GM23338 (cell line): ENCODE measurements at regions not wholly inside any gene's neighbourhood (a gene's known extent, or its start where the extent isn't known, plus 50 kb on each side); places are given as distances from the start of the nearest gene placed in this dataset.

Experiments
- ATAC-seq: fragments of 200-7000 bp; cut with Tn5 transposase; 3 replicates; pipeline ENCODE4 v1.9.1; 2020
- DNase-seq: peaks from one replicate; pipeline ENCODE4 v3.0.0-alpha.2; 2015; ENCODE audit warnings: low spot score
- H2AFZ ChIP-seq: fragments of 200-600 bp; sonication (generic); 2 replicates; pipeline ENCODE4 v1.8.0; 2016; ENCODE audit warnings: antibody characterized with exemption, mild to moderate bottlenecking, moderate library complexity
- H3F3A ChIP-seq: fragments of 200-600 bp; sonication (generic); replicated peaks from 2 replicates; pipeline ENCODE4 v1.8.0; 2017; ENCODE audit warnings: antibody characterized with exemption, mixed run types, low read depth
- H3K27ac ChIP-seq: fragments of 200-600 bp; sonication (generic); 2 replicates; pipeline ENCODE4 v1.6.1; 2016; ENCODE audit warnings: low read depth
- H3K27me3 ChIP-seq: fragments of 200-600 bp; sonication (generic); 2 replicates; pipeline ENCODE4 v1.8.0; 2016; ENCODE audit warnings: mild to moderate bottlenecking, mixed run types, moderate library complexity; ENCODE audit not compliant: insufficient read depth
- H3K36me3 ChIP-seq: fragments of 200-600 bp; sonication (generic); 2 replicates; pipeline ENCODE4 v1.8.0; 2016; ENCODE audit warnings: mild to moderate bottlenecking; ENCODE audit not compliant: insufficient read depth
- H3K4me1 ChIP-seq: fragments of 200-600 bp; sonication (generic); 2 replicates; pipeline ENCODE4 v1.8.0; 2016; ENCODE audit warnings: mild to moderate bottlenecking, moderate library complexity; ENCODE audit not compliant: insufficient read depth
- H3K4me2 ChIP-seq: fragments of 200-600 bp; sonication (generic); 2 replicates; pipeline ENCODE4 v1.7.1; 2017; ENCODE audit warnings: mixed run types
- H3K4me3 ChIP-seq: fragments of 200-600 bp; sonication (generic); 2 replicates; pipeline ENCODE4 v1.6.1; 2016; ENCODE audit warnings: mixed run types
- H3K79me2 ChIP-seq: fragments of 200-600 bp; sonication (generic); replicated peaks from 2 replicates; pipeline ENCODE4 v1.8.0; 2017; ENCODE audit warnings: mild to moderate bottlenecking; ENCODE audit not compliant: insufficient read depth
- H3K9me2 ChIP-seq: fragments of 200-600 bp; sonication (generic); 2 replicates; pipeline ENCODE4 v1.8.0; 2017; ENCODE audit not compliant: insufficient read depth
- H4K20me1 ChIP-seq: fragments of 200-600 bp; sonication (generic); replicated peaks from 2 replicates; pipeline ENCODE4 v1.8.0; 2017; ENCODE audit warnings: mild to moderate bottlenecking; ENCODE audit not compliant: insufficient read depth
- H3K27ac Mint-ChIP-seq: 2 replicates; pipeline ENCODE4 v1.8.0; 2020; ENCODE audit warnings: inconsistent platforms, mild to moderate bottlenecking, moderate library complexity, mixed read lengths
- H3K27me3 Mint-ChIP-seq: 3 replicates; pipeline ENCODE4 v1.8.0; 2022; ENCODE audit warnings: low read depth, mild to moderate bottlenecking, moderate library complexity, mixed read lengths, inconsistent platforms; ENCODE audit not compliant: insufficient read depth, poor library complexity
- H3K36me3 Mint-ChIP-seq: 3 replicates; pipeline ENCODE4 v1.8.0; 2021; ENCODE audit warnings: low read depth, mild to moderate bottlenecking, inconsistent platforms, moderate library complexity, mixed read lengths
- H3K4me1 Mint-ChIP-seq: 3 replicates; pipeline ENCODE4 v1.8.0; 2020; ENCODE audit warnings: mild to moderate bottlenecking, inconsistent platforms, mixed read lengths
- H3K4me3 Mint-ChIP-seq: 3 replicates; pipeline ENCODE4 v1.8.0; 2021; ENCODE audit warnings: moderate library complexity, mild to moderate bottlenecking, inconsistent platforms, mixed read lengths
- H3K9me3 Mint-ChIP-seq: 3 replicates; pipeline ENCODE4 v1.8.0; 2020; ENCODE audit warnings: moderate library complexity, mild to moderate bottlenecking, inconsistent platforms, mixed read lengths
- CREB1 ChIP-seq: fragments of 250-450 bp; sonication (Bioruptor Pico); IDR thresholded peaks from 2 replicates; pipeline ENCODE4 v1.5.0; 2020; ENCODE audit warnings: low read depth, mild to moderate bottlenecking, moderate library complexity
- CTCF ChIP-seq, 2 experiments: fragments of 200-600 bp in 1 of 2; sonication (generic) in 1 of 2; conservative IDR thresholded peaks; 2 replicates each; pipeline versions ENCODE4 v1.5.1 to v1.6.1; 2016 to 2017; ENCODE audit warnings: antibody characterized with exemption in 2 of 2, low read depth in 2 of 2, mild to moderate bottlenecking in 2 of 2, moderate library complexity in 1 of 2
- EZH2 ChIP-seq: fragments of 200-600 bp; sonication (generic); IDR thresholded peaks from one replicate; pipeline ENCODE4 v1.8.0; 2017; ENCODE audit warnings: antibody characterized with exemption, mild to moderate bottlenecking, low read depth; ENCODE audit not compliant: unreplicated experiment
- EZH2phosphoT487 ChIP-seq: fragments of 200-600 bp; sonication (generic); IDR thresholded peaks from one replicate; pipeline ENCODE4 v1.8.1; 2018; ENCODE audit warnings: antibody characterized with exemption; ENCODE audit not compliant: unreplicated experiment
- JUNB ChIP-seq: IDR thresholded peaks from one replicate; pipeline ENCODE4 v1.6.1; 2016; ENCODE audit warnings: antibody characterized with exemption; ENCODE audit not compliant: unreplicated experiment
- NANOG ChIP-seq: IDR thresholded peaks from 2 replicates; pipeline ENCODE4 v1.6.1; 2016; ENCODE audit warnings: antibody characterized with exemption, borderline replicate concordance
- POLR2AphosphoS5 ChIP-seq: IDR thresholded peaks from 2 replicates; pipeline ENCODE4 v1.6.1; 2016; ENCODE audit warnings: antibody characterized with exemption, low read depth
- REST ChIP-seq: IDR thresholded peaks from one replicate; pipeline ENCODE4 v1.6.1; 2018; ENCODE audit warnings: antibody characterized with exemption; ENCODE audit not compliant: unreplicated experiment
- STAT1 ChIP-seq: IDR thresholded peaks from one replicate; pipeline ENCODE4 v1.6.1; 2016; ENCODE audit warnings: antibody characterized with exemption; ENCODE audit not compliant: unreplicated experiment
- ZNF114 ChIP-seq: fragments of 250-450 bp; sonication (Bioruptor Pico); IDR thresholded peaks from 2 replicates; pipeline ENCODE4 v1.5.0; 2020; ENCODE audit warnings: mild to moderate bottlenecking, moderate library complexity
- ZNF331 ChIP-seq: fragments of 250-450 bp; sonication (Bioruptor Pico); IDR thresholded peaks from 2 replicates; pipeline ENCODE4 v1.5.0; 2020; ENCODE audit warnings: low read depth, mild to moderate bottlenecking, moderate library complexity
- ZNF462 ChIP-seq: fragments of 250-450 bp; sonication (Bioruptor Pico); IDR thresholded peaks from 2 replicates; pipeline ENCODE4 v1.5.0; 2020; ENCODE audit warnings: mild to moderate bottlenecking, moderate library complexity
- TF ChIP-seq, protein P1 (sequence below): IDR thresholded peaks from 2 replicates; pipeline ENCODE4 v1.6.1; 2016; ENCODE audit warnings: antibody characterized with exemption

DNA sequence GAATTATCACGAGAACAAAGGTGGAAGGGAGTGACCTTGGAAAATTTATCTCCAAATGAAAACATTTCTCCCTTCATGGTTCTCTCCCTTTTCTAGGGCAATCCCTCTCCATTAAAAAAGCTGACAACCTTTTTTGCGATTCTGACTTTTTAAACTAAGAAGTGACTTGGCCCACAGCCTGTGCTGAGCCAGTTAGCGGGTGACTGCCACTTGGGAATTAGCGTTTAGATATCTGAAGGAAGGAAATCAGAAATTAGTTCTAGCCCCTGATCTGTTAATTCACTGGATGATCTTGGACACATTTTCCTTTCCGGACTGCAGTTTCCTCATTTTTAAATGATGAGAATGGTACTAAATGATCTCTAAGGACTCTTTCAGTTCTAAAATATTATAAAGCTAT is 245.0 kb downstream of the FBXO8 start:
- ATAC-seq: no peak
- Histone ChIP-seq H3K36me3 (no peaks in the 10 kb centered on the region), H3K27ac (no peak overlapping the region), H3K4me3 (no peak overlapping the region), H3K27me3 (no peaks in the 10 kb centered on the region), H3K79me2 (no peaks in the 10 kb centered on the region), H3K9me2 (no peaks in the 10 kb centered on the region), H3F3A (no peaks in the 10 kb centered on the region), H3K4me1 (peaks cover 33% of the 10 kb centered on the region), H3K4me2 (no peak overlapping the region), H2AFZ (0 out of 2 replicates have a peak overlapping the region, but pooled peaks have one; percentile 18), H4K20me1 (no peaks in the 10 kb centered on the region)
- no peak overlapping the region for H3K4me3 Mint-ChIP-seq
- H3K27ac Mint-ChIP-seq: no peak overlapping the region
- H3K9me3 Mint-ChIP-seq: no peaks in the 10 kb centered on the region
- no peaks in the 10 kb centered on the region for H3K27me3 Mint-ChIP-seq
- no peaks in the 10 kb centered on the region for H3K36me3 Mint-ChIP-seq
- DNase-seq: no peak
- H3K4me1 Mint-ChIP-seq: peaks cover 44% of the 10 kb centered on the region
- TF ChIP-seq POLR2AphosphoS5 (no peak), REST (no peak), ZNF331 (CRISPR knock-in tag) (no peak), EZH2 (no peak), ZNF462 (CRISPR knock-in tag) (no peak), EZH2phosphoT487 (no peak), ZNF114 (CRISPR knock-in tag) (no peak), NANOG (no peak), JUNB (no peak), CTCF (conservative IDR thresholded peaks at IDR 0.05; ENCODE audit: low read depth in 2 of 2) (no peak), STAT1 (no peak), CREB1 (CRISPR knock-in tag) (no peak)
- TF ChIP-seq, protein P1, sequence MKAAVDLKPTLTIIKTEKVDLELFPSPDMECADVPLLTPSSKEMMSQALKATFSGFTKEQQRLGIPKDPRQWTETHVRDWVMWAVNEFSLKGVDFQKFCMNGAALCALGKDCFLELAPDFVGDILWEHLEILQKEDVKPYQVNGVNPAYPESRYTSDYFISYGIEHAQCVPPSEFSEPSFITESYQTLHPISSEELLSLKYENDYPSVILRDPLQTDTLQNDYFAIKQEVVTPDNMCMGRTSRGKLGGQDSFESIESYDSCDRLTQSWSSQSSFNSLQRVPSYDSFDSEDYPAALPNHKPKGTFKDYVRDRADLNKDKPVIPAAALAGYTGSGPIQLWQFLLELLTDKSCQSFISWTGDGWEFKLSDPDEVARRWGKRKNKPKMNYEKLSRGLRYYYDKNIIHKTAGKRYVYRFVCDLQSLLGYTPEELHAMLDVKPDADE: no peak
